ENCODE measurements at regions not wholly inside any gene's neighbourhood (a gene's known extent, or its start where the extent isn't known, plus 50 kb on each side); places are given as distances from the start of the nearest gene placed in this dataset.

DNA sequence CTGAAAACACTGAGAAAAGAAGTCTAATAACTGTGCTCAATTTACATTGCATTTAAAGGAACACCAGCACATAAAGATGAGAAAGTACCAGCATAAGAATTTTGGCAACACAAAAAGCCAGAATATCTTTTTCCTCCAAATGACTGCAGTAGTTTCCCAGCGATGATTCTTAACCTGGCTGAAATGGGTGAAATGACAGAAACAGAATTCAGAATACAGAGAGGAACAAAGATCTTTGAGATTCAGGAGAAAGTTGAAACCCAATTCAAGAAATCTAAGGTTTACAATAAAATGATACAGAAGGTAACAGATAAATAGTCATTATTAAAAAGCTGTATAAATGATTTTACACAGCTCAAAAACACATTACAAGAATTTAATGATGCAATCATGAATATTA is 197.0 kb upstream of the EYS start:
- no peak overlapping the region for H3K27ac ChIP-seq (ENCODE audit: low read length)

DNA sequence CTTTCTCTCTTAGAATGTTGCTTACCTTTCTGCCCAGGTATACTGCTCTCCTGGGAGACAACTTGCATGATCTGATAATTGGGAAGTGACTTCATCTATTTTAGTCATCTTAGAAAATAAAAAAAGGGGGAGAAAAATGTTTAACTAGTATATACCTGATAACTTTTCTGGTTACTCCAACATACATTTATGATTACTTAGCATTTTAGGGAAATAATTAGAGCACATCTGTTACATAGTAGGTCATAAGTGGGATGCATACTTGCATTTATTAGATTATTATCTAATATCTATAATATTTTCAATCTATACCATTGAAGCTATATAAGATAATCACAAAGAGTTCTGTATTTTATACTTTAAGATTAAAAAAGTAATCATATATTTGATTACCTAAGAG is 193.9 kb upstream of the EYS start:
- TF ChIP-seq EZH2 (optimal IDR thresholded peaks at IDR 0.05; ENCODE audit: low read depth, low read length) (no peak), CTCF (IDR thresholded peaks at IDR 0.05; ENCODE audit: low read length) (no peak), EZH2phosphoT487 (IDR thresholded peaks at IDR 0.05; ENCODE audit: low read length) (no peak)
- Histone ChIP-seq H3K9ac (ENCODE audit: low read length) (no peak overlapping the region), H3K9me3 (replicated peaks; ENCODE audit: insufficient read depth, low read length) (no peaks in the 10 kb centered on the region), H3K79me2 (ENCODE audit: low read length) (no peaks in the 10 kb centered on the region), H3K36me3 (replicated peaks; ENCODE audit: insufficient read depth, low read length) (no peaks in the 10 kb centered on the region), H3K9me2 (replicated peaks; ENCODE audit: insufficient read depth, low read length) (no peaks in the 10 kb centered on the region), H4K20me1 (ENCODE audit: insufficient read depth, low read length) (no peaks in the 10 kb centered on the region), H3K27ac (ENCODE audit: low read length) (no peak overlapping the region), H2AFZ (ENCODE audit: low read length) (no peak overlapping the region), H3F3A (ENCODE audit: insufficient read depth, low read length) (no peaks in the 10 kb centered on the region), H3K4me2 (ENCODE audit: low read depth, low read length) (no peak overlapping the region), H3K4me1 (ENCODE audit: low read length) (no peaks in the 10 kb centered on the region), H3K4me3 (ENCODE audit: low read length) (no peak overlapping the region), H3K27me3 (replicated peaks; ENCODE audit: insufficient read depth, low read length) (no peaks in the 10 kb centered on the region)
- no peak for DNase-seq

More for the DNA sequence above, 197.0 kb upstream of the EYS start:
- H4K20me1 ChIP-seq (ENCODE audit: insufficient read depth, low read length): no peaks in the 10 kb centered on the region
- no peak overlapping the region for H3K4me2 ChIP-seq (ENCODE audit: low read depth, low read length)
- DNase-seq: no peak
- H3K9me3 ChIP-seq (replicated peaks; ENCODE audit: insufficient read depth, low read length): no peaks in the 10 kb centered on the region
- no peaks in the 10 kb centered on the region for H3K4me1 ChIP-seq (ENCODE audit: low read length)
- TF ChIP-seq EZH2phosphoT487 (IDR thresholded peaks at IDR 0.05; ENCODE audit: low read length) (no peak), EZH2 (optimal IDR thresholded peaks at IDR 0.05; ENCODE audit: low read depth, low read length) (no peak), CTCF (IDR thresholded peaks at IDR 0.05; ENCODE audit: low read length) (no peak)
- H3K36me3 ChIP-seq (replicated peaks; ENCODE audit: insufficient read depth, low read length): no peaks in the 10 kb centered on the region
- H3K4me3 ChIP-seq (ENCODE audit: low read length): no peak overlapping the region
- H3K9ac ChIP-seq (ENCODE audit: low read length): no peak overlapping the region
- H3K9me2 ChIP-seq (replicated peaks; ENCODE audit: insufficient read depth, low read length): no peaks in the 10 kb centered on the region
- H3F3A ChIP-seq (ENCODE audit: insufficient read depth, low read length): no peaks in the 10 kb centered on the region
- no peaks in the 10 kb centered on the region for H3K27me3 ChIP-seq (replicated peaks; ENCODE audit: insufficient read depth, low read length)
- no peaks in the 10 kb centered on the region for H3K79me2 ChIP-seq (ENCODE audit: low read length)
- no peak overlapping the region for H2AFZ ChIP-seq (ENCODE audit: low read length)

- Histone ChIP-seq H3K9ac (ENCODE audit: low read length) (no peak overlapping the region), H3K9me3 (replicated peaks; ENCODE audit: insufficient read depth, low read length) (no peaks in the 10 kb centered on the region), H3K27ac (ENCODE audit: low read length) (no peak overlapping the region), H3K27me3 (replicated peaks; ENCODE audit: insufficient read depth, low read length) (no peaks in the 10 kb centered on the region), H3K9me2 (replicated peaks; ENCODE audit: insufficient read depth, low read length) (no peaks in the 10 kb centered on the region), H3K4me1 (ENCODE audit: low read length) (no peaks in the 10 kb centered on the region), H3F3A (ENCODE audit: insufficient read depth, low read length) (no peaks in the 10 kb centered on the region), H3K4me2 (ENCODE audit: low read depth, low read length) (no peak overlapping the region), H3K36me3 (replicated peaks; ENCODE audit: insufficient read depth, low read length) (no peaks in the 10 kb centered on the region), H2AFZ (ENCODE audit: low read length) (no peak overlapping the region), H4K20me1 (ENCODE audit: insufficient read depth, low read length) (no peaks in the 10 kb centered on the region), H3K79me2 (ENCODE audit: low read length) (no peaks in the 10 kb centered on the region), H3K4me3 (ENCODE audit: low read length) (no peak overlapping the region)
- DNase-seq: no peak
- TF ChIP-seq EZH2phosphoT487 (IDR thresholded peaks at IDR 0.05; ENCODE audit: low read length) (no peak), EZH2 (optimal IDR thresholded peaks at IDR 0.05; ENCODE audit: low read depth, low read length) (no peak), CTCF (IDR thresholded peaks at IDR 0.05; ENCODE audit: low read length) (no peak)
These were observed 189.1 kb upstream of the EYS start for GRCh38 chr6:65896140-65896539.
